ENCODE measurements at regions not wholly inside any gene's neighbourhood (a gene's known extent, or its start where the extent isn't known, plus 50 kb on each side); places are given as distances from the start of the nearest gene placed in this dataset.

DNA sequence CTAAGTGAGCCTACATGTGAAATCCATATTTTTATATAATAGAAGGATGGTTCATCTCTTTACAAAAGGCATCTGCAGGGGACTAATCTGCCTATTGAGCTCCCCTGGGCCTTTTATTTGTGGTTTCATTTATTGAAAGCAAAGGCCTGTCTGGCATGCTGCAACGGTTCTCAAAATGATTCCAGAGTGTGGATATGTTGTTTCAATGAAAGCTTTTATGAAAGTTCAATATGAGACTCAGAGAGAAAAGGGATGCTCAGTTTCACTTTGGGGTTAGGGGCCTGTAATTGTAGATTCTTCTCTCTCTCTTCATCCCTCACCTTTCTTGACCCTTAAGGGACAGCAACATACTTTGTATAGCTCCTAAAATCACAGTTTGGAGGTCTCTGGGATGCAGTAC, 204.2 kb upstream of the CASK start:
- H3K9me3 ChIP-seq: no peaks in the 10 kb centered on the region
- intact Hi-C loops (cut with DNase I; ENCODE audit: low total_unique reads): no loop called here

GRCh38 chrX:42123369-42123768, 200.0 kb upstream of the CASK start:
- no peak for DNase-seq (ENCODE audit: low spot score in 2 of 2)
- Histone ChIP-seq H3K27me3 (peaks cover 0 to 22% of the 10 kb centered on the region in 2 donors), H3K4me3 (no peak overlapping the region), H3K36me3 (no peaks in the 10 kb centered on the region), H3K4me1 (no peaks in the 10 kb centered on the region), H3K9me3 (no peaks in the 10 kb centered on the region), H3K27ac (no peak overlapping the region)
- intact Hi-C loops (cut with DNase I; ENCODE audit: low total_unique reads): no loop called here
- TF ChIP-seq POLR2AphosphoS5 (IDR thresholded peaks at IDR 0.05) (no peak), POLR2A (IDR thresholded peaks at IDR 0.05) (no peak), CTCF (IDR thresholded peaks at IDR 0.05) (no peak)

More for the DNA sequence above, 204.2 kb upstream of the CASK start:
- TF ChIP-seq POLR2AphosphoS5 (IDR thresholded peaks at IDR 0.05): no peak
- TF ChIP-seq CTCF (IDR thresholded peaks at IDR 0.05): no peak
- no peak for TF ChIP-seq POLR2A (IDR thresholded peaks at IDR 0.05)
- Histone ChIP-seq H3K27me3 (peaks cover 0 to 33% of the 10 kb centered on the region in 2 donors), H3K27ac (no peak overlapping the region), H3K4me1 (no peaks in the 10 kb centered on the region), H3K36me3 (no peaks in the 10 kb centered on the region), H3K4me3 (no peak overlapping the region)
- no peak for DNase-seq (ENCODE audit: low spot score in 2 of 2)

DNA sequence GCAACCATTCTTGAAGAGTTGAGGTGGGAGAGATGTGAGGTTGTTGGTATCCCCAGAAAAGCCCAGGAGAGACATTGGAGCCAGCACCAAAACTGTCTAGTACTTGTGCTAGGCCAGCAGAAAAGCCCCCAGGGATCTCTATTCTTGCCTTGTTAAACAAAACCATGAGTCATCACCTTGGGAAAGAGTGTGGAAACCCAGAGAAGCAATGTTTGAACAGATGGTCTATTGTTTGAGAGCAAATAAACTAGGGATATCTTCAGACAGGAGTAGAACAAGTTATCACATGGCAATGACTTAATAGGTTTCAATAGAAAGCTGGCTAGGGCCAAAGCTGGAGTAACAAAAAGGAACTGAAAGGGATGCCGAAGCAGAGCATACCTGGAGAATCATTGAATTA, 195.7 kb upstream of the CASK start:
- Histone ChIP-seq H3K9me3 (no peaks in the 10 kb centered on the region), H3K4me1 (no peaks in the 10 kb centered on the region), H3K36me3 (no peaks in the 10 kb centered on the region), H3K27me3 (peaks cover 0 to 6% of the 10 kb centered on the region in 2 donors), H3K4me3 (no peak overlapping the region), H3K27ac (peak overlapping the region; percentile 57 to 68)
- TF ChIP-seq CTCF (IDR thresholded peaks at IDR 0.05) (no peak), POLR2AphosphoS5 (IDR thresholded peaks at IDR 0.05) (no peak), POLR2A (IDR thresholded peaks at IDR 0.05) (no peak)
- peak in 1 of 2 donors; percentile 57 for DNase-seq (ENCODE audit: low spot score in 2 of 2)
- intact Hi-C loops (cut with DNase I; ENCODE audit: low total_unique reads): no loop called here

GRCh38 chrX:42117318-42117717, 194.0 kb upstream of the CASK start:
- DNase-seq (ENCODE audit: low spot score in 2 of 2): no peak
- TF ChIP-seq POLR2AphosphoS5 (IDR thresholded peaks at IDR 0.05) (no peak), POLR2A (IDR thresholded peaks at IDR 0.05) (no peak), CTCF (IDR thresholded peaks at IDR 0.05) (no peak)
- Histone ChIP-seq H3K4me1 (no peaks in the 10 kb centered on the region), H3K4me3 (no peak overlapping the region), H3K36me3 (no peaks in the 10 kb centered on the region), H3K9me3 (no peaks in the 10 kb centered on the region), H3K27ac (no peak overlapping the region), H3K27me3 (peaks cover 0 to 14% of the 10 kb centered on the region in 2 donors)
- intact Hi-C loops (cut with DNase I; ENCODE audit: low total_unique reads): no loop called here

DNA sequence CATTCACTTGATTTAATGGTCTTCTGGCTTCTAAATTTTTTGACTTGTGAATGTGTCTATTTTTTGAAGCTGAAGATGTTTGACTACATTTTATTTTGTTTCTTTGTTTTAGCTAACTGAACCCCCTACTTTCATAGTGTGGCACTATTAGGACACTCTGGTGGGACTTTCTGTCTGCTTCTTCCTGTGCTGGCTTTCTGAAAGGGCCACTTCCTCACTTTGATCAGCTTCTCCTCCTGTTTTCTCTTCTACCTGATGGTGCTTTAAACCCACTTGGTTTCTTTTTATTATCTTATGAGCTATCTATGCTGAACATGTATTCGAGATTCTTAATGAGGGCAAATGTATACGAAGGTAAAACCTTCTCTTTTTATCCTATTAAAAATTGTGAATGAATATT, 186.1 kb upstream of the CASK start:
- H3K27ac ChIP-seq: no peak overlapping the region
- H3K4me1 ChIP-seq: no peaks in the 10 kb centered on the region
- no peak for TF ChIP-seq POLR2A (IDR thresholded peaks at IDR 0.05)
- no peak for TF ChIP-seq POLR2AphosphoS5 (IDR thresholded peaks at IDR 0.05)
- TF ChIP-seq CTCF (IDR thresholded peaks at IDR 0.05): no peak
- no peak for DNase-seq (ENCODE audit: low spot score in 2 of 2)
- peaks cover 0 to 15% of the 10 kb centered on the region in 2 donors for H3K27me3 ChIP-seq
- H3K4me3 ChIP-seq: no peak overlapping the region
- intact Hi-C loops (cut with DNase I; ENCODE audit: low total_unique reads): no loop called here
- no peaks in the 10 kb centered on the region for H3K36me3 ChIP-seq
- no peaks in the 10 kb centered on the region for H3K9me3 ChIP-seq
